AG10803 (cell line): ENCODE measurements at regions not wholly inside any gene's neighbourhood (a gene's known extent, or its start where the extent isn't known, plus 50 kb on each side); places are given as distances from the start of the nearest gene placed in this dataset.

ENCODE experiments used
- DNase-seq: peaks from one replicate; pipeline ENCODE4 v3.0.0; 2010; ENCODE audit warnings: low read depth
- H3K4me3 ChIP-seq: 2 replicates; pipeline ENCODE4 v1.5.1; 2011; ENCODE audit warnings: mild to moderate bottlenecking, low read length, control low read depth
- CTCF ChIP-seq: conservative IDR thresholded peaks from 2 replicates; pipeline ENCODE4 v1.5.1; 2011; ENCODE audit warnings: mild to moderate bottlenecking, low read length, control low read depth, inconsistent platforms

DNA sequence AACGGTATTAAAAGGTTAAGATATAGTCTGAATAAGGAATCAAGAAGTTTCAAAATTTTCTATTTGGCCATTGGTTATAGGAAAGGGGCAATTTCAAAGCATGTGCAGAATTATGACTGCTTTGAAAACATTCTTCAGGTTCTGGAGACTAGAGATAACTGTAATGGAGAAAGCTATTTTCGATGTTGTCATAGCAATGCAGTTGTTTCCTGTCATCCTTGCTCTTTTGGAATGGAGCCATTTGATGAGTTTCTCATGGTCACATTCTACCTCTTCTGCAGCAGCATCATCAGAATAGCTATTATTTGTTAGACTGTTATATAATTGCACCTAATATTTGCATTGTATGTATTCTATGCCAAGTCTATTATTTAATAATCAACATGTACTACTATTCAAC is 368.2 kb upstream of the NR3C2 start:
- H3K4me3 ChIP-seq: no peak overlapping the region
- DNase-seq: no peak
- TF ChIP-seq CTCF: no peak

DNA sequence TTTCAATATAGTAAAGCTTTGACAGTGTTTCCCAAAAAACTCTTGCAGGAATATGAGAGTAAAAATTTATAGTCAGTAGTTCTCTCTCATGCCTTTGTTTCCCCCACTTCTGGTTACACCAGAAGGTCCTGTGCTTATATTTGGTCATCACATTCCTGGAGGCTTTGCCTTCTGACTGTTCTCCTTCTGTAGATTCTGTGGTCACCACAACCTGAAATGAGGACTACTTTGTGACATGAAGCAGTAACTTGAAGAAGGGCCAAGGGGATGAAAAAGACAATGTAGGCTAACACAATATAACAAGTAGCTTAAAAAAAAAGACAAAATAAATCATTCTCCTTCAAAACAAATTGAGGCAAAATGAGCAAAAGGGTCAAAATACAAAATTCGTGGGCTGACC is 366.2 kb upstream of the NR3C2 start:
- no peak overlapping the region for H3K4me3 ChIP-seq
- peak; percentile 12 for DNase-seq
- TF ChIP-seq CTCF: no peak

GRCh38 chr4:148800940-148801339 is 358.7 kb upstream of the NR3C2 start:
- no peak overlapping the region for H3K4me3 ChIP-seq
- DNase-seq: peak; percentile 27
- no peak for TF ChIP-seq CTCF

DNA sequence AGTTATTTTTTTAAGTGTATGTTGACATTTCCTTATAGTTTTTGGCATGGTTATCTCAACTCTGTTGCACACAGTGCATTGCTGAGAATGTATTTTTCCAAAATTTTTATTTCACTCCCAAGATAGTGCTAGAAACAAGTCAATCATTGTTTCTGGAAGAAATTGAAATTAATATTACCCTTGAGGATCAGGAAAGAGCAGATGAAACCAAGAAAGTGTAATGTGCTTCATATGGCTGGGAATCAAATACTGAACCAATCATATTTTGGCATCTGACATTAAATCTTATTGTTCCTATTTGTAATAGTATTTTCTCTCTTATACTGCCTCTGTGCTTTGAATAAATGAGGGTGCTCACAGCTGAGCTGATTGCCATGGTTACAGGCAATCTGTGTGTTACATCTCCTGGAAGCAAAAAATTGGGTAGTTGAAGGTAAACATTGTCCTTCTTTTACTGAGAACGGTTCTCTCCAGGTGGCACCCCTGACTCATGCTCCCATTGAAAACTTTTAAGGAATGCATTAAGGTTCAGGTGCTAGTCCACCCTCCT is 358.2 kb upstream of the NR3C2 start:
- no peak for TF ChIP-seq CTCF
- no peak for DNase-seq
- no peak overlapping the region for H3K4me3 ChIP-seq

- TF ChIP-seq CTCF: no peak
- no peak for DNase-seq
- no peak overlapping the region for H3K4me3 ChIP-seq
Observed at GRCh38 chr4:148795156-148795864, 353.1 kb upstream of the NR3C2 start.

DNA sequence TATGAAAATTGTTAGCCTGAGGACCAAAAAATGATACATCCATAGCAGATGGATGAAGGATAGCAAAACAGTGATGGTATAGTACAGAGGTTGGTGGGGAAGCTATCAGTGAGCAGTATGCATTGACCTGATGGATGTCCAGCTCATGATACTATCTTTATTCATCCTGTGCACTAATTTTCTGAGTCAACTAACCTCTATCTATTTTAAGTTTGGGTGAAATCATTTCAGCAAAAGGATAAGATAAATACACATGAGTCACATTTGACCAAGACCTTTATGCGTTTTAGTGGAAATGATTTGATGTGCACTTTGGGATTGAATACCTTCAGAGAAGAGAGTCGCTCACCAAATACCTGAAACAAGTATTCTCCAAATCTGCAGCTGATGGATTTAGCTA is 351.0 kb upstream of the NR3C2 start:
- TF ChIP-seq CTCF: no peak
- DNase-seq: no peak
- H3K4me3 ChIP-seq: no peak overlapping the region

GRCh38 chr4:148790691-148791090 is 348.5 kb upstream of the NR3C2 start:
- TF ChIP-seq CTCF: no peak
- DNase-seq: no peak
- H3K4me3 ChIP-seq: no peak overlapping the region
